GM23338 (cell line): ENCODE measurements at regions not wholly inside any gene's neighbourhood (a gene's known extent, or its start where the extent isn't known, plus 50 kb on each side); places are given as distances from the start of the nearest gene placed in this dataset.

Experiments
- ATAC-seq: fragments of 200-7000 bp; cut with Tn5 transposase; 3 replicates; pipeline ENCODE4 v1.9.1; 2020
- DNase-seq: peaks from one replicate; pipeline ENCODE4 v3.0.0-alpha.2; 2015; ENCODE audit warnings: low spot score
- H2AFZ ChIP-seq: fragments of 200-600 bp; sonication (generic); 2 replicates; pipeline ENCODE4 v1.8.0; 2016; ENCODE audit warnings: antibody characterized with exemption, mild to moderate bottlenecking, moderate library complexity
- H3F3A ChIP-seq: fragments of 200-600 bp; sonication (generic); replicated peaks from 2 replicates; pipeline ENCODE4 v1.8.0; 2017; ENCODE audit warnings: antibody characterized with exemption, mixed run types, low read depth
- H3K27ac ChIP-seq: fragments of 200-600 bp; sonication (generic); 2 replicates; pipeline ENCODE4 v1.6.1; 2016; ENCODE audit warnings: low read depth
- H3K27me3 ChIP-seq: fragments of 200-600 bp; sonication (generic); 2 replicates; pipeline ENCODE4 v1.8.0; 2016; ENCODE audit warnings: mild to moderate bottlenecking, mixed run types, moderate library complexity; ENCODE audit not compliant: insufficient read depth
- H3K36me3 ChIP-seq: fragments of 200-600 bp; sonication (generic); 2 replicates; pipeline ENCODE4 v1.8.0; 2016; ENCODE audit warnings: mild to moderate bottlenecking; ENCODE audit not compliant: insufficient read depth
- H3K4me1 ChIP-seq: fragments of 200-600 bp; sonication (generic); 2 replicates; pipeline ENCODE4 v1.8.0; 2016; ENCODE audit warnings: mild to moderate bottlenecking, moderate library complexity; ENCODE audit not compliant: insufficient read depth
- H3K4me2 ChIP-seq: fragments of 200-600 bp; sonication (generic); 2 replicates; pipeline ENCODE4 v1.7.1; 2017; ENCODE audit warnings: mixed run types
- H3K4me3 ChIP-seq: fragments of 200-600 bp; sonication (generic); 2 replicates; pipeline ENCODE4 v1.6.1; 2016; ENCODE audit warnings: mixed run types
- H3K79me2 ChIP-seq: fragments of 200-600 bp; sonication (generic); replicated peaks from 2 replicates; pipeline ENCODE4 v1.8.0; 2017; ENCODE audit warnings: mild to moderate bottlenecking; ENCODE audit not compliant: insufficient read depth
- H3K9me2 ChIP-seq: fragments of 200-600 bp; sonication (generic); 2 replicates; pipeline ENCODE4 v1.8.0; 2017; ENCODE audit not compliant: insufficient read depth
- H4K20me1 ChIP-seq: fragments of 200-600 bp; sonication (generic); replicated peaks from 2 replicates; pipeline ENCODE4 v1.8.0; 2017; ENCODE audit warnings: mild to moderate bottlenecking; ENCODE audit not compliant: insufficient read depth
- H3K27ac Mint-ChIP-seq: 2 replicates; pipeline ENCODE4 v1.8.0; 2020; ENCODE audit warnings: inconsistent platforms, mild to moderate bottlenecking, moderate library complexity, mixed read lengths
- H3K27me3 Mint-ChIP-seq: 3 replicates; pipeline ENCODE4 v1.8.0; 2022; ENCODE audit warnings: low read depth, mild to moderate bottlenecking, moderate library complexity, mixed read lengths, inconsistent platforms; ENCODE audit not compliant: insufficient read depth, poor library complexity
- H3K36me3 Mint-ChIP-seq: 3 replicates; pipeline ENCODE4 v1.8.0; 2021; ENCODE audit warnings: low read depth, mild to moderate bottlenecking, inconsistent platforms, moderate library complexity, mixed read lengths
- H3K4me1 Mint-ChIP-seq: 3 replicates; pipeline ENCODE4 v1.8.0; 2020; ENCODE audit warnings: mild to moderate bottlenecking, inconsistent platforms, mixed read lengths
- H3K4me3 Mint-ChIP-seq: 3 replicates; pipeline ENCODE4 v1.8.0; 2021; ENCODE audit warnings: moderate library complexity, mild to moderate bottlenecking, inconsistent platforms, mixed read lengths
- H3K9me3 Mint-ChIP-seq: 3 replicates; pipeline ENCODE4 v1.8.0; 2020; ENCODE audit warnings: moderate library complexity, mild to moderate bottlenecking, inconsistent platforms, mixed read lengths
- CREB1 ChIP-seq: fragments of 250-450 bp; sonication (Bioruptor Pico); IDR thresholded peaks from 2 replicates; pipeline ENCODE4 v1.5.0; 2020; ENCODE audit warnings: low read depth, mild to moderate bottlenecking, moderate library complexity
- EZH2 ChIP-seq: fragments of 200-600 bp; sonication (generic); IDR thresholded peaks from one replicate; pipeline ENCODE4 v1.8.0; 2017; ENCODE audit warnings: antibody characterized with exemption, mild to moderate bottlenecking, low read depth; ENCODE audit not compliant: unreplicated experiment
- NANOG ChIP-seq: IDR thresholded peaks from 2 replicates; pipeline ENCODE4 v1.6.1; 2016; ENCODE audit warnings: antibody characterized with exemption, borderline replicate concordance
- ZNF331 ChIP-seq: fragments of 250-450 bp; sonication (Bioruptor Pico); IDR thresholded peaks from 2 replicates; pipeline ENCODE4 v1.5.0; 2020; ENCODE audit warnings: low read depth, mild to moderate bottlenecking, moderate library complexity
- ZNF462 ChIP-seq: fragments of 250-450 bp; sonication (Bioruptor Pico); IDR thresholded peaks from 2 replicates; pipeline ENCODE4 v1.5.0; 2020; ENCODE audit warnings: mild to moderate bottlenecking, moderate library complexity

GRCh38 chr1:199015799-199016198 lies 377.0 kb downstream of the PTPRC start (continued):
- TF ChIP-seq ZNF462 (CRISPR knock-in tag) (no peak), CREB1 (CRISPR knock-in tag) (no peak)

GRCh38 chr1:199018471-199019135 lies 379.8 kb downstream of the PTPRC start:
- no peaks in the 10 kb centered on the region for H3K4me1 ChIP-seq
- no peak overlapping the region for H2AFZ ChIP-seq
- no peak for TF ChIP-seq NANOG
- TF ChIP-seq ZNF331 (CRISPR knock-in tag) = no peak
- no peak for TF ChIP-seq EZH2
- no peaks in the 10 kb centered on the region for H3K27me3 ChIP-seq
- no peak overlapping the region for H3K4me2 ChIP-seq
- H3K9me2 ChIP-seq = no peaks in the 10 kb centered on the region
- no peak overlapping the region for H3K4me3 ChIP-seq
- DNase-seq = no peak
- no peaks in the 10 kb centered on the region for H3K36me3 Mint-ChIP-seq
- no peaks in the 10 kb centered on the region for H3F3A ChIP-seq
- no peaks in the 10 kb centered on the region for H4K20me1 ChIP-seq
- H3K27ac ChIP-seq = no peak overlapping the region
- H3K79me2 ChIP-seq = no peaks in the 10 kb centered on the region
- H3K4me3 Mint-ChIP-seq = no peak overlapping the region
- no peaks in the 10 kb centered on the region for H3K4me1 Mint-ChIP-seq
- ATAC-seq = no peak
- H3K36me3 ChIP-seq = no peaks in the 10 kb centered on the region
- H3K27ac Mint-ChIP-seq = no peak overlapping the region
- peaks cover 3% of the 10 kb centered on the region for H3K27me3 Mint-ChIP-seq
- H3K9me3 Mint-ChIP-seq = no peaks in the 10 kb centered on the region
